ENCODE measurements at regions not wholly inside any gene's neighbourhood (a gene's known extent, or its start where the extent isn't known, plus 50 kb on each side); places are given as distances from the start of the nearest gene placed in this dataset.
A peak's percentile ranks its signal among the peaks of the same experiment; 100 is the strongest.

GRCh38 chr21:27648560-27648959 is 681.7 kb upstream of the ADAMTS5 start:
- no peak overlapping the region for H2AFZ ChIP-seq (ENCODE audit: low read depth, low read length)
- no peak for TF ChIP-seq EZH2 (IDR thresholded peaks at IDR 0.05; ENCODE audit: insufficient read depth, low read length)
- no peak for TF ChIP-seq CTCF (IDR thresholded peaks at IDR 0.05; ENCODE audit: insufficient read depth, low read depth, low read length)

GRCh38 chr21:27647921-27648320 is 681.0 kb upstream of the ADAMTS5 start:
- Histone ChIP-seq H2AFZ (ENCODE audit: low read depth, low read length) (no peak overlapping the region), H3K27me3 (ENCODE audit: insufficient read depth, low read length) (no peaks in the 10 kb centered on the region), H3K4me3 (ENCODE audit: insufficient read depth, low read depth, low read length) (no peak overlapping the region), H3K4me2 (ENCODE audit: low read length) (no peak overlapping the region), H3K79me2 (ENCODE audit: insufficient read depth, low read length) (no peaks in the 10 kb centered on the region), H3K36me3 (ENCODE audit: insufficient read depth, low read length) (no peaks in the 10 kb centered on the region), H3K4me1 (ENCODE audit: insufficient read depth, low read length) (peaks cover 8% of the 10 kb centered on the region), H3K9me3 (ENCODE audit: insufficient read depth, low read depth, low read length) (no peaks in the 10 kb centered on the region), H4K20me1 (ENCODE audit: insufficient read depth, low read length) (no peaks in the 10 kb centered on the region), H3K9ac (ENCODE audit: low read length) (no peak overlapping the region), H3K27ac (ENCODE audit: low read depth, low read length) (peak overlapping the region; percentile 88)
- H3K4me1 Mint-ChIP-seq (ENCODE audit: low read depth, unreplicated experiment) = peaks cover 26% of the 10 kb centered on the region
- FAIRE-seq (no peak), DNase-seq (ENCODE audit: low read depth) (no peak)
- H3K27ac Mint-ChIP-seq (ENCODE audit: unreplicated experiment) = peak overlapping the region; percentile 99
- no peaks in the 10 kb centered on the region for H3K36me3 Mint-ChIP-seq (ENCODE audit: low read depth, unreplicated experiment)
- H3K4me3 Mint-ChIP-seq (ENCODE audit: unreplicated experiment) = no peak overlapping the region
- no peaks in the 10 kb centered on the region for H3K27me3 Mint-ChIP-seq (ENCODE audit: low read depth, unreplicated experiment)
- TF ChIP-seq EZH2 (IDR thresholded peaks at IDR 0.05; ENCODE audit: insufficient read depth, low read length) = no peak
- TF ChIP-seq CTCF (IDR thresholded peaks at IDR 0.05; ENCODE audit: insufficient read depth, low read depth, low read length) = no peak
- H3K9me3 Mint-ChIP-seq (ENCODE audit: unreplicated experiment) = no peaks in the 10 kb centered on the region

More at GRCh38 chr21:27648560-27648959, 681.7 kb upstream of the ADAMTS5 start:
- H3K9me3 ChIP-seq (ENCODE audit: insufficient read depth, low read depth, low read length) = no peaks in the 10 kb centered on the region
- Mint-ChIP-seq H3K4me3 (ENCODE audit: unreplicated experiment) (no peak overlapping the region), H3K27ac (ENCODE audit: unreplicated experiment) (peak overlapping the region; percentile 99), H3K36me3 (ENCODE audit: low read depth, unreplicated experiment) (no peaks in the 10 kb centered on the region), H3K4me1 (ENCODE audit: low read depth, unreplicated experiment) (peaks cover 26% of the 10 kb centered on the region), H3K9me3 (ENCODE audit: unreplicated experiment) (no peaks in the 10 kb centered on the region), H3K27me3 (ENCODE audit: low read depth, unreplicated experiment) (no peaks in the 10 kb centered on the region)
- peak overlapping the region; percentile 50 for H3K9ac ChIP-seq (ENCODE audit: low read length)
- H3K4me3 ChIP-seq (ENCODE audit: insufficient read depth, low read depth, low read length) = no peak overlapping the region
- peaks cover 8% of the 10 kb centered on the region for H3K4me1 ChIP-seq (ENCODE audit: insufficient read depth, low read length)
- H3K27me3 ChIP-seq (ENCODE audit: insufficient read depth, low read length) = no peaks in the 10 kb centered on the region
- DNase-seq (ENCODE audit: low read depth) (peak; percentile 67), FAIRE-seq (peak; percentile 50)
- H3K27ac ChIP-seq (ENCODE audit: low read depth, low read length) = peak overlapping the region; percentile 88
- H3K4me2 ChIP-seq (ENCODE audit: low read length) = peak overlapping the region; percentile 26
- H3K79me2 ChIP-seq (ENCODE audit: insufficient read depth, low read length) = no peaks in the 10 kb centered on the region
- H4K20me1 ChIP-seq (ENCODE audit: insufficient read depth, low read length) = no peaks in the 10 kb centered on the region
- no peaks in the 10 kb centered on the region for H3K36me3 ChIP-seq (ENCODE audit: insufficient read depth, low read length)

- no peak for TF ChIP-seq CTCF (IDR thresholded peaks at IDR 0.05; ENCODE audit: insufficient read depth, low read depth, low read length)
- no peak for TF ChIP-seq EZH2 (IDR thresholded peaks at IDR 0.05; ENCODE audit: insufficient read depth, low read length)
- no peaks in the 10 kb centered on the region for H4K20me1 ChIP-seq (ENCODE audit: insufficient read depth, low read length)
- Mint-ChIP-seq H3K4me3 (ENCODE audit: unreplicated experiment) (no peak overlapping the region), H3K9me3 (ENCODE audit: unreplicated experiment) (no peaks in the 10 kb centered on the region), H3K27me3 (ENCODE audit: low read depth, unreplicated experiment) (no peaks in the 10 kb centered on the region), H3K27ac (ENCODE audit: unreplicated experiment) (peak overlapping the region; percentile 95), H3K4me1 (ENCODE audit: low read depth, unreplicated experiment) (peaks cover 26% of the 10 kb centered on the region), H3K36me3 (ENCODE audit: low read depth, unreplicated experiment) (no peaks in the 10 kb centered on the region)
- no peak overlapping the region for H3K4me3 ChIP-seq (ENCODE audit: insufficient read depth, low read depth, low read length)
- H3K4me1 ChIP-seq (ENCODE audit: insufficient read depth, low read length) = peaks cover 8% of the 10 kb centered on the region
- peak overlapping the region; percentile 88 for H3K27ac ChIP-seq (ENCODE audit: low read depth, low read length)
- no peak overlapping the region for H3K4me2 ChIP-seq (ENCODE audit: low read length)
- no peak for DNase-seq (ENCODE audit: low read depth)
- no peaks in the 10 kb centered on the region for H3K27me3 ChIP-seq (ENCODE audit: insufficient read depth, low read length)
- H3K9ac ChIP-seq (ENCODE audit: low read length) = no peak overlapping the region
- H3K36me3 ChIP-seq (ENCODE audit: insufficient read depth, low read length) = no peaks in the 10 kb centered on the region
- H3K9me3 ChIP-seq (ENCODE audit: insufficient read depth, low read depth, low read length) = no peaks in the 10 kb centered on the region
- no peak for FAIRE-seq
- H2AFZ ChIP-seq (ENCODE audit: low read depth, low read length) = no peak overlapping the region
- H3K79me2 ChIP-seq (ENCODE audit: insufficient read depth, low read length) = no peaks in the 10 kb centered on the region
These were observed 680.5 kb upstream of the ADAMTS5 start for GRCh38 chr21:27647401-27647800.
